ENCODE measurements at regions not wholly inside any gene's neighbourhood (a gene's known extent, or its start where the extent isn't known, plus 50 kb on each side); places are given as distances from the start of the nearest gene placed in this dataset.

GRCh38 chr11:104630352-104630751, 267.9 kb downstream of the CASP12 start:
- TF ChIP-seq CTCF (IDR thresholded peaks at IDR 0.05) (no peak), ATF3 (CRISPR knock-in tag; conservative IDR thresholded peaks at IDR 0.05) (no peak), FOXJ3 (CRISPR knock-in tag; IDR thresholded peaks at IDR 0.05; ENCODE audit: borderline replicate concordance) (no peak), GABPB1 (CRISPR knock-in tag; IDR thresholded peaks at IDR 0.05) (no peak), ESRRA (CRISPR knock-in tag; IDR thresholded peaks at IDR 0.05; ENCODE audit: borderline replicate concordance) (no peak), STAT6 (CRISPR knock-in tag; conservative IDR thresholded peaks at IDR 0.05; ENCODE audit: low read depth) (no peak), MYBL2 (CRISPR knock-in tag; IDR thresholded peaks at IDR 0.05) (no peak), TEAD1 (CRISPR knock-in tag; IDR thresholded peaks at IDR 0.05) (no peak), ETV6 (CRISPR knock-in tag; IDR thresholded peaks at IDR 0.05) (no peak), OVOL2 (CRISPR knock-in tag; IDR thresholded peaks at IDR 0.05; ENCODE audit: borderline replicate concordance) (no peak), FOXP1 (CRISPR knock-in tag; IDR thresholded peaks at IDR 0.05; ENCODE audit: borderline replicate concordance) (no peak), MAX (CRISPR knock-in tag; IDR thresholded peaks at IDR 0.05) (no peak), E2F1 (CRISPR knock-in tag; IDR thresholded peaks at IDR 0.05) (no peak)
